C4-2B (cell line): ENCODE measurements at regions not wholly inside any gene's neighbourhood (a gene's known extent, or its start where the extent isn't known, plus 50 kb on each side); places are given as distances from the start of the nearest gene placed in this dataset.

ENCODE experiments used
- H3K27ac ChIP-seq: fragments of 450-650 bp; 2 replicates; pipeline ENCODE4 v1.5.1; 2017
- ZFX ChIP-seq: fragments of 450-650 bp; IDR thresholded peaks from 2 replicates; pipeline ENCODE4 v1.6.1; 2017
- TF ChIP-seq, protein P1 (sequence below): fragments of 450-650 bp; conservative IDR thresholded peaks from 2 replicates; pipeline ENCODE4 v1.5.1; 2017; ENCODE audit warnings: mild to moderate bottlenecking

DNA sequence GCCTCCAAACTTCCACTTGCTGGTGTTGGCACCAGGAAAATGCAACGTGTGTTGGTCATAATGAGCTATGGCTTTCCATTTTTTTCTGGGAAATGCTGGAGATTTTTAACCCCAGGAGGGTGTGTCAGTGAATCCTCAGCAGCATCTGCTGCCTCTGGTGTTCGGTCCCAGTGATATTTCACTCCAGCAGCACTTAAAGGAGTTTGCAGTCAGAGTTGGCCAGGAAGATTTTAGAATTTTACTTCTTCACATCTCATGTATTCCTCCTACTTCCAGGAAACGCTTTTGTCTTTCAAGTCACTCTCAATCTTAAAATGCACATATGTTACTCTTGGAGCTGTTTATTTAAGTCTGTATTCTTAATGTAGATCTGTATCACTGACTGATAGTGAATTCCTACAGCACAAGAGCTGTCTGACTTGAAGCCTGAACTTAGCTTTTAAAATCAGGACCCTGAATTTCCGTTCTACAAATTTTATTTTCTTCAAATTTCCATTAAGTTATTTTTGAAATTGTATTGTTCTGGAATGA is 903.4 kb upstream of the SLC10A2 start:
- H3K27ac ChIP-seq = no peak overlapping the region
- TF ChIP-seq, protein P1, sequence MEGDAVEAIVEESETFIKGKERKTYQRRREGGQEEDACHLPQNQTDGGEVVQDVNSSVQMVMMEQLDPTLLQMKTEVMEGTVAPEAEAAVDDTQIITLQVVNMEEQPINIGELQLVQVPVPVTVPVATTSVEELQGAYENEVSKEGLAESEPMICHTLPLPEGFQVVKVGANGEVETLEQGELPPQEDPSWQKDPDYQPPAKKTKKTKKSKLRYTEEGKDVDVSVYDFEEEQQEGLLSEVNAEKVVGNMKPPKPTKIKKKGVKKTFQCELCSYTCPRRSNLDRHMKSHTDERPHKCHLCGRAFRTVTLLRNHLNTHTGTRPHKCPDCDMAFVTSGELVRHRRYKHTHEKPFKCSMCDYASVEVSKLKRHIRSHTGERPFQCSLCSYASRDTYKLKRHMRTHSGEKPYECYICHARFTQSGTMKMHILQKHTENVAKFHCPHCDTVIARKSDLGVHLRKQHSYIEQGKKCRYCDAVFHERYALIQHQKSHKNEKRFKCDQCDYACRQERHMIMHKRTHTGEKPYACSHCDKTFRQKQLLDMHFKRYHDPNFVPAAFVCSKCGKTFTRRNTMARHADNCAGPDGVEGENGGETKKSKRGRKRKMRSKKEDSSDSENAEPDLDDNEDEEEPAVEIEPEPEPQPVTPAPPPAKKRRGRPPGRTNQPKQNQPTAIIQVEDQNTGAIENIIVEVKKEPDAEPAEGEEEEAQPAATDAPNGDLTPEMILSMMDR = no peak
- no peak for TF ChIP-seq ZFX

- H3K27ac ChIP-seq = no peak overlapping the region
- TF ChIP-seq ZFX = no peak
- TF ChIP-seq, protein P1 = no peak
These were observed 899.5 kb upstream of the SLC10A2 start for GRCh38 chr13:103965506-103966243.

- TF ChIP-seq, protein P1 = no peak
- no peak for TF ChIP-seq ZFX
These were observed 895.6 kb upstream of the SLC10A2 start for GRCh38 chr13:103961784-103962183.

DNA sequence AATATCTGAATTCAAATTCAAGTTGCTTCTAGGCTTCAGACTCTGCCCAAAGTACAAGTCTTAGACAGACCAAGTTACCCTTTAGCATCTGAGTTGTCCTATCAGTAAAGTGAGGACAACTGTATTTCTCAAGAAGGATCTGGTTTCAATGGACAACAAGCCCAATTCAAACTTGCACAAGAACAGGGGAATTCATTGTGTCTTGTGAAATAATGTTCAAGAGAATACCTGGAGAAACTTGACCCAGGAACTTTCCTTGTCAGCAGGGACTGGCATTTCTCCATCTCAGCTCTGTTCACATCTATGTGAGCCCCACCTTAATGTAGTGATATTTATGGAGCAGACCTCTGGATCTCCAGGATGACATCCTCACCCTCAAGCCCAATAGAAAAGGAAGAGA is 894.9 kb upstream of the SLC10A2 start:
- TF ChIP-seq, protein P1 = no peak
- no peak for TF ChIP-seq ZFX
- no peak overlapping the region for H3K27ac ChIP-seq

More at GRCh38 chr13:103961784-103962183, 895.6 kb upstream of the SLC10A2 start:
- H3K27ac ChIP-seq = no peak overlapping the region

DNA sequence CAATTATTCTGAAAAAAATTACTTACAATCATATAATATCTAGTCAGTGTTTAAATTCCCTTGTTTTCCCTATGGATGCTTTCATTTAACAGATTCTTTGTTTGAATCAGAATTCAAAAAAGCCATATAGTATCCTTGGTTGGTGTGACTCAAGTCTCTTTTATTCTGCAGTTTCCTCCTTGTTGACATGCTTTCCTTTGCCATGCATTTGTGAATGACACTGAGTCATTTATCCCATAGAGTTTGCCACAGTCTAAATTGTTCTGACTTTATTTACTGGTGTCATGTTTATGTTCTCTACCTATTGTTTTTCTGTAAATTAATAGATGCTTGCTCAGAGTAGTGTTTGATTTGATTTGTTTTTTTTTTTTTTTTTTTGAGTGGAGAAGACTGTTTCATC is 893.8 kb upstream of the SLC10A2 start:
- no peak for TF ChIP-seq ZFX
- TF ChIP-seq, protein P1 = no peak
- H3K27ac ChIP-seq = no peak overlapping the region

GRCh38 chr13:103958691-103959090 is 892.5 kb upstream of the SLC10A2 start:
- TF ChIP-seq ZFX = no peak
- TF ChIP-seq, protein P1 = no peak
- no peak overlapping the region for H3K27ac ChIP-seq

DNA sequence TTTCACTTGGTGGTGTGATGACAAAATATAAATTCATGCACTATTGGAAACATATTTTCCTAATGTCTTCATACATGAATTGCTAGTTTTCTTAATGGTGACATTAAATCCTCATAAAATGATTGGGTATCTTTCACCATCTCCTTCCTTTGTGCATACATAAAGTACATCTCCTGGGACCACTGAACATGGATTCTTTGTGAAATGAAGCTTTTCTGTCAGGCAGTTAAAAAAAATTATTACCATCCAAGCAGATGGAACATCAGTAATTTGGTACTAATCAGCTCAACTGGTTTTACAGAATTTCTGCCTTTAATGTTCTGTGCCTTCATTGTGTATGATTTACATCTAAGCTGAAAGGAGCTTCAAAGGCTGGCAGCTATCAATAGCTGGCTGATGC is 891.7 kb upstream of the SLC10A2 start:
- TF ChIP-seq, protein P1 = no peak
- no peak for TF ChIP-seq ZFX

More for the DNA sequence above, 891.7 kb upstream of the SLC10A2 start:
- H3K27ac ChIP-seq = no peak overlapping the region
